NCI-H526 treated with DMSO at 0.1 percent for 48 hours (cell line): ENCODE measurements at regions not wholly inside any gene's neighbourhood (a gene's known extent, or its start where the extent isn't known, plus 50 kb on each side); places are given as distances from the start of the nearest gene placed in this dataset.
"Not testable (repeated sequence)": the region's sequence is repeated elsewhere in the genome, so short reads cannot be mapped to it uniquely, and the experiment has no call there.

Source experiments
- DNase-seq: peaks from one replicate; lab custom pipeline; 2025; lab: John Stamatoyannopoulos, UW

DNA sequence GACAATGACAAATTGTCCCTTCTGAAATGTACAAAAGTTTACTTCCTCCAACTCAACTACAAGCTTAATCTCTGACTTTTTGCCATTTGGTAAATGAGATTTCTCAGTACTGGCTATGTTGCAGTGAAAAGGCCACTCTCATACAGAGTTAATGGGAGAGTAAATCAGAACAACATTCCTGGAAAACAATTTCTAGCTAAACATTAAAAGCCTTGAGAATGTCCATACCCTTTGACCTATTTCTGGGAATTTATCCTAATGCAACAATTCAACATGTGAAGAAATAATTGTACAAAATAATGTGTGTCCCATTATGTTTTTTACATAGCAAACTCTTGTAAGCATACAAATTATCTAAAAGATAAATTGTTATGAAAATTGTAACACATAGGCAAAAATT, 56.3 kb upstream of the SPEF2 start:
- no peak for DNase-seq

DNA sequence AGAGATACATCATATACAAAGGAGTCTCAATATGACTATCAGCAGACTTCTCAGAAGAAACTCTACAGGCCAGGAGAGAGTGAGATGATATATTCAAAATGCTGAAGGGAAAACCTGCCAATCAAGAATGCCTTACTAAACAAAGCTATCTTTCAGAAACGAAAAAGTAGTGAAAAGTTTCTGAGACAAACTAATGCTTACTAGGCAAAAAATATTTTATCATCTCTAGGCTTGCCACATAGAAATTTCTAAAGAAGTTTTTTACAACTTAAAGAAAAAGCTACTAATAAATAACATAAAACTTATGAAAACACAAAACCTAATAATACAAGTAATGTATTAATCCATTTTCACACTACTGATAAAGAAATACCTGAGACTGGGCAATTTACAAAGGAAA, 59.9 kb upstream of the SPEF2 start:
- no peak for DNase-seq

DNA sequence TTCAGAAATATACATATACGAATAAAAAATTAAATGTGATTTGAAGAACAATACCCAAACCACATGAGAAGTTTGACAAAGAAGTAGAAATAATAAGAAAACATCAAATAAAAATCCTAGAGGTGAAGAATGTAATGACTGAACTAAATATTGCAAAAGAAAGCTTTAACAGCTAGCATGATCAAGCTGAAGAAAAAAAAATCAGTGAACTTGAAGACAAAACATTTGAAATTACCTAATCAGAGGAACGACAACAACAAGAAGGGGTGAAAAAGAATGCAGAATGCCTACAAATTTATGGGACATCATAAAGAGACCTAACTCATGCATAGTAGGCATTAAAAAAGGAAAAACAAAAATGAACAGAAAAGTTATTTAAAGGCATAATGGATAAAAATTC, 60.5 kb upstream of the SPEF2 start:
- no peak for DNase-seq

DNA sequence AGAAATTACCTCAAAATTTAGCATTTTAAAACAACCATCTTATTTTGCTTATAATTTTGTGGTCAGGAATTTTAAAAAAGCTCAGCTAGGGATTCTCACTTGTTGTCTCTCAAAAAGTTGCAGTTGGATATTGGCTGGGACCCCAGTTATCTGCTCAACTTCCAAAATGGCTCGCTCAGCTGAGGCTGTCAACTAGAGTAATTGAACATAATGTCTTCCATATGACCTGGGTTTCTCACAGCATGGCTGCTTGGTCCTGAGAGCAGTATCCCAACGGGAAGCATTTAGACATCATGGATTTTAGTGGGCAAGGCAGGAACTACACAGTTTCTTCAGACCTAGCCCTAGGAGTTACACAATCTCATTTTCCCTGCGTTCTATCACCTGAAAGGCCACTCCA, 63.6 kb upstream of the SPEF2 start:
- no peak for DNase-seq

DNA sequence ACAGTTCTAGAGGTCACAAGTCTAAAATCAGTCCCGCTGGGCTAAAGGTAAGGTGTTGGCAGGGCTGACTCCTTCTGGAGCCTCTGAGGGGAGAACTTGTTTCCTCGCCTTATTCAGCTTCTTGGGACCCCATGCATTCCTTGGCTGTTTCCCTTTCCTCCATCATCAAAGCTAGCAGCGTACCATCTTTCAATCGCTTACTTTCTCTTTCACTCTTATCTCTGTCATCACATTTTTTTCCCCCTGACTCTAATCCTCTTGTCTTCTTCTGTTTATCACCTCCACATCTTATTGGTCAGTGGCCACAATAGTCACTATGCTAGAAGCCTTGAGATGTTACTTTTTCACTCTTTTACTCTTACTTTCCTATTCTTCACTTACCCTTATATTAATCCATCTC, 72.5 kb upstream of the SPEF2 start:
- DNase-seq = no peak

DNA sequence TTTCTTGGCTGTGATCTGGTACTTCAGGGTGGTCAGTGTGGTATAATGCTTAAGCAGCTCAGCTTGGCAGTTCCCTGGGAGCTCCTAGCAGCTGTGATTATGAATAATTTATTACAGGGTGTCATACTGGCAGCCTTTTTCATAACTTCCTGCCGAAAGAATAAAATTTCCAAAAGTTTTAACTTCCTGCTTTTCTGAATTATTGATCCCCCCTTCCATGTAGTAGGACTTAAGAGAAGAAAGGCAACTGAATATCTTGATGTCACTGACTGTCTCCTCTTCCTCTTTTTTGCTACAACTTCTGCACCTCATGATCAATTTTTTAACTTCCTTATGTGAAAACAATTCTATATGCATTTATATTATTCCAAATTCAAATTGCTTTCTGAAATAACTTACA, 74.3 kb upstream of the SPEF2 start:
- DNase-seq = no peak

DNA sequence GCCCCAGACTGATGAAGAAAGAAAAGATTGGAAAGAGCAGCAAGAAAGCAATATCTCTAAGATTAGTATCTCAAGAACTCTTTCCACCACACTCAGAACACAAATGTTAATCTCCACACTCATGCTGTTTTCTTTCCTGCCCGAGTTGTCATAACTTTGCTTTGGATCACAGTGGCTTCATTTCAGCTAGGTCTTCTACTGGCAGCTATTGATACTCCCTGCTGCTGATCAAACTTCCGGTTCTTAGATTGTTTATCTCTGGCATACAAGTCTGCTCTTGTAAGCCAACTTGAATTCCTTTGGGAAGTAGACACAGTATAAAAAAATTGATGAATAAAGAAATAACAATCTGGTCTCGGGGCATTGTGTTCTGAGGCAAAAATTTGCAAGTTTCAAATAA, 77.7 kb upstream of the SPEF2 start:
- no peak for DNase-seq

DNA sequence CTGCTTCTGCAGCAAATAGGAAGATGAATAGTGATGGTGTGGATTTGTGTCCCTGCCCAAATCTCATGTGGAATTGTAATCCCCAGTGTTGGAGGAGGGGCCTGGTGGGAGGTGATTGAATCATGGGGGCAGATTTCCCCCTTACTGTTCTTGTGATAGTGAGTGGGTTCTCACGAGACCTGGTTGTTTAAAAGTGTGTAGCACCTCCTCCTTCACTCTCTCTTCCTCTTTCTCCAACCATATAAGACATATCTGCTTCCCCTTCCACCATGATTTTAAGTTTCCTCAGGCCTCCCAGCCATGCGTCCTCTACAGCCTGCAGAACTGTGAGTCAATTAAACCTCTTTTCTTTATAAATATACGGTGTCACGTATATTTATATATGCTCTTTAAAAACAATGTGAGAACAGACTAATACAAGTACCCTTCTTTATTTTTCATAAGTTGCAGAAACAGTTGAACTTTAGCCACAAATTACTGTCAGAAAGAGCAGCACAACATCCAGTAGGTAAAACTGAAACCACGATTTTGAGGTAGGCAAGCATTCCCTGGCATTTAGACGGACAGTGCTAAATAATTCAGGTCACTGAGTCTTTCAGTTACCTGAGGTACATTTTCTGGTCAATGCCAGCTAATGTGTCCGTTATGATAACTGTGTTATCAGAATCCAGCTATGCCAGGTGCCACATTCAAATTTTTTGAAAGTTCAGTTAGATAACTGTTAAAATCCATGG, 79.3 kb upstream of the SPEF2 start:
- no peak for DNase-seq

DNA sequence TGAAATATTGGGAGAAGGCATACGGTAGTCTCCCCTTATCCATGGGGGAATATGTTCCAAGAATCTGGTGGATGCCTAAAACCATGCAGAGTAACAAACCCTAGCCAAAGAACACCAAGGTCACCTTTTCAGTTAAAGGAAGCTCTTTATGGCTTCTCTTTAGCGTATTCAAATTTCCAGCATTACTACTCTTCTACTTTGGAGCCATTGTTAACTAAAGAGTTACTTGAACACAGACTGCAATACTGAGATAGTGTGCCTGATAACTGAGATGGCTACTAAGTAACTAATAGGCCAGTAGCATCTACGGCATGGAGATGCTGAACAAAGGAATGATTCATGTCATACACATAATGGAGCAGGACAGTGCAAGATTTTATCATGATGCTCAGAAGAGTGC, 84.5 kb upstream of the SPEF2 start:
- no peak for DNase-seq

DNA sequence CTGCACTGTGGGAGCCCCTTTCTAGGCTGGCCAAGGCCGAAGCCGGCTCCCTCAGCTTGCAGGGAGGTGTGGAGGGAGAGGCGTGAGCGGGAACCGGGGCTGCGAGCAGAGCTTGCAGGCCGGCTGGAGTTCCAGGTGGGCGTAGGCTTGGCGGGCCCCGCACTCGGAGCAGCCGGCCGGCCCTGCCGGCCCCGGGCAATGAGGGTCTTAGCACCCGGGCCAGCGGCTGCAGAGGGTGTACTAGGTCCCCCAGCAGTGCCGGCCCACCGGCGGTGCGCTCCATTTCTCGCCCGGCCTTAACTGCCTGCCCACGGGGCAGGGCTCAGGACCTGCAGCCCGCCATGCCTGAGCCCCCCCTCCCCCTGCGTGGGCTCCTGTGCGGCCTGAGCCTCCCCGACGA, 86.1 kb upstream of the SPEF2 start:
- not testable (repeated sequence) for DNase-seq

DNA sequence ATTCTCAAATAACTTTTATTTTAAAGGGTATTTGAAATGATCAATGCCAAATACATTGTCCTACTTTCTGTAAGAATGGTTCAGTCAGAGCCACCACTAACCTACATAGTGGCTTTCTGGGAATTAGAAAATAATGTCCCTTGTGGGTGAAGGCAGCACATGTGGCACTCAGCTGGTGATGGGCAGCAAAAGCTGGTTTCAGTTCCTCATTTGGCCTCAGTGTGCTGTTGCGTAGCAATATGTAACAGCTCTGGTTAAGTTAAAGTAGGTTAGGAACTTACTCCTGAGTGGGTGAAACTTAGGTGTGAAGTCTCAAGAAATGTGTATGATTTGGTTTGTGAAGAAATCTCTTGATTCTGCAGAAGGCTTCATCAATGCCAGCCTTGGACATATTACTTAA, 99.6 kb upstream of the SPEF2 start:
- no peak for DNase-seq

DNA sequence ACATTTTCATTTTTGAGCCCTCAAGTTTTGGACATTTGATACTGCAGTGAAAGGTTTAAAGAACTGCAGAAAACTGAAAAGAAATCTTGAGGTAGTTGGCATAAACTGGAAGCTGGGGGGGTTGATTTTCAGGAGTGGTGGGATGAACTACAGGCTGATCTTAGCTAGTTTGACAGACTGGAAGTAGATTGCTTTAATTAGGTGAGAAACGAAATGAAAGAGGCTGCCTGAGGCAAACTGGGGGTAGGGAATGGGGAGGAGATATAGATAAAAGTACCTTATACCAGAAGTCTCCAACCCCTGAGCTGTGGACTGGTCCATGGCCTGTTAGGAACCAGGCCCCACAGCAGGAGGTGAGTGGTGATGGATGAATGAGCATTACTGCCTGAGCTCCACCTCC, 101.4 kb upstream of the SPEF2 start:
- no peak for DNase-seq

DNA sequence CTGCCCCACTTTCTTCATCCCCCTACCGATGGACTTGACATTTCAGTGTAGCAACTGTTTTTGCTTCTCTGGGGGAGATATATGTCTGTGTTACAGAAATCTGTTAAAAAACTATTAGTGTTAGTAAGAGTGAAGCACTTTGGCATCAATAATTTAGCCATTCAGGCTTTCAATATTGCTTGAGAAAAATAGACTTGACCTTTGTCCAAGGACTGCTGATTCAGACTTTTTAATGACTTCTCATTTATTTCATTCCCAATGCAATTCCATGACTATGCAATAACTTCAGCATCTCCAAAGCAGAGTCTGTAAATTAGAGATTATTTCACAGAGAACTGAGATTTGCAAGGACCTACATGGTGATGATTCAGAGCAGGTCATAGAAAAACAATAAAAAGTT, 104.1 kb upstream of the SPEF2 start:
- DNase-seq = no peak

DNA sequence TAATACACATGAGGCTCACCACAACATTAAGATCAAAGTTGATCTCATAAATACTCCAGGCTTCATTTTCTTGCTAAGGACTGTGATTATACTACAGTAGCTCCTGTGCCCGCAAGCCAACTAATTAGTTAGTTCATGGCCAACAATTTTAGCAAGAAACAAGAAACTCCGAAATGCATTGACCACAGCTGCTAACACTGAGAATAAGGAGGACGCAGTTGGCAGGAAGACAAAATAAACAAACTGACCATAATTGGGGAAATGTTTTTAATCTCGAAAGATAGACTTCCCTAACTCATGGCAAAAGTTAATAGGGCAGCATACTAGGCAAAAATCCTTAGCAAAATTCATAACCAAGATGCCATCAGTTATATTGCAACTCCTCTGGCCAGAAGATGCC, 115.5 kb upstream of the SPEF2 start:
- no peak for DNase-seq

DNA sequence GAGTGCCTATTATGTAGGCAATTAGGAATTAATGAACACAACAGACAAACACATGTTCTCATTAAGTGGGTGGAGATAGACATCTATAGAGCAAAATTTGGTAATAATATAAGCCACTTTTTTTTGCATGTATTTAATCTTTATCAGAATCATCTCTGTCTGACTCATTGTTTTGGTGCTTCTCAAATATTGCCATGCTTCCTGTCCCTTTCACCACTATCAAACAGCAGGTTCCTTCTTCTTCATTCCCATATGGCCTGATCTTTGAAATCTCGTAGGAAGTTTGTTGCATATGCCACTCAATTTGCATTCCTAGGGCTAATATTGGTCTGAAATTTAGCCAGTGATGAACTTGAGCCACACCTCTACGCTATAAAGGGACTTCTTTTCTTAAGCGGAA, 128.9 kb upstream of the SPEF2 start:
- no peak for DNase-seq

DNA sequence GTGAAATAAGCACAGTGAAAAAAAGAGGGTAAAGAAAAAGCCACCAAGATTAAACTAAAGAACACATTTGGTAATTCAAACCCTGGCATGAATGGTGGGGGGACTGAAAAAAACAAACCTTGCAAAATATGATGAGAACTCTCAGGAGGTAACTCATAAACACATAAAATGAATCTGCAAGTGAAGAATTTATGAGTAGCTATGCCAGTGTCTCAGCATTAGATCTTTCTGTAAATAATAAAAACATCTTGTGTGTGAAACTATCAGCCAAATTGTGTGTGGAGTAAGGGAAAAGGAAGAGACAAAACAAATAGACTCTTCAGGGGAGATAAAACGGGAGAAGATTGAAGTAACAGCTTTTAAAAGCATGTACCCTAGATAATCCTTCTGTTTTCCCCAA, 129.6 kb upstream of the SPEF2 start:
- no peak for DNase-seq

DNA sequence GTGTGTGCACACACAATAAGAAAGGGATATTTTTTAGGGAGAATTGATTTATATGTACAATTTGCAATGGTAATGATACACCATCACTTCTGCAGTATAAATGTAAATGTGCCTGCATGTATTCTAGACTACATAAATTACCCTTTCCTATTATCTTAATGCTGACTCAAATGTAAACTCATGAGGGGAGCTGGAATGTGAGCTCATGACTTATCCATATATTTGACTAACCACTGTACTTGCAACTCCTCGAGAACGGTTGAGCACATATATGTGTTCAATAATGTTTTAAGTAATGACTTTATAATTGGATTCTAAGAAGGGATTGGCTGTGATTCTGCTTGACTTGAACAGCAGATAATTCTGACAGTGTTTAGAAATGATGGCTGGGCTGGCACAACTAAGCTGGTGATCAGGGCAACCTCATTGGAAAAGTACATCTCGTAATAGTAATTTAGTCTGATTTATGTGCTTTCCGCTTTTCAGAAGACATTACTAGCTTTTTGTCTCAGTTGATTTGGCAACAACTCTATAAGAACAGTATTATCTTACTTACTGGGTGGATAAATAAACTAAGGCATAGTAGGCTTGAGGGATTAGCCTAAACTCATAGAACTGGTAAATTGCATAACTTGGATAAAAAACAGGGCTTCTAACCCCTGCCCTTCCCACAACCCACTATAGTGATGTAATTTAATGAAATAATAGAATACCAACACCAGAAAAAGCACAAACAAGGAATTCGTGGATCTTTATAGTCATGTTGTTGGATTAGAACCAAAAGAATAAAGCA, 130.2 kb upstream of the SPEF2 start:
- no peak for DNase-seq

DNA sequence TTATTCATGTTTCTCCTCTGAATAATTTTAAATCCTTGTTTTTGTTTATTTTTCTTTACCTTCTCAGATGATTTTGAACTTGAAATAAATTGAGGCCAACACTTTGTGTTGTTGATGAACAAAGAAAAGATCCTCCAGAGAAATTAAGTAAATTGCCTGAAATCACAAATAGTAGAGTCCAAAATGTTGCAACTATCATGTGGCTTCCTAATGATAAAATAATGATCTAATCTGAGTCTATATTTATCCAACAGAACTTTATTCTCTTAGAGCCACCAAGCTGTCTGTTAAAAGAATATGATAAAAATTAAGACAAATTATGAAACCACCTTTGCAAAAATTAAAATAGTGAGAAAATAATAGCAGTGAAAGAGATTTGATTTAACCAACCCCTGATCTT, 132.2 kb upstream of the SPEF2 start:
- no peak for DNase-seq

DNA sequence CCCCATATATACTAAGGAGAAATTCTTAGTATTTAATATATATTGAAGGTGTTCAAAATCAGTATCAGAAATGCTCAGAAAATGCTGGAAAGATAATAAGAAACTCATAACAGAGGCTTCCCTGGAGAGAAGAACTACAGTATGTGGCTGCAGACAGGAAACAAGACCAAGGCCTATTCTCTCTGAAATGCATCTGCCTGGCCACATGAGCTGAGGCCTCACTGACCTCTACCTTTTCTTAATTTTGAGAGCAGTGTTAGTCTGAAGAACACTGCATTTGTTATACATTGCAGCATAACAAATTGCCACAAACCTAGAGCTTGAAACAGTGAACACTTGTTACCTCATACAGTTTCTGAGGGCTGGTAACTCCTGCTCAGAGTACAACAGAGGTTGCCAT, 133.4 kb upstream of the SPEF2 start:
- DNase-seq = no peak

DNA sequence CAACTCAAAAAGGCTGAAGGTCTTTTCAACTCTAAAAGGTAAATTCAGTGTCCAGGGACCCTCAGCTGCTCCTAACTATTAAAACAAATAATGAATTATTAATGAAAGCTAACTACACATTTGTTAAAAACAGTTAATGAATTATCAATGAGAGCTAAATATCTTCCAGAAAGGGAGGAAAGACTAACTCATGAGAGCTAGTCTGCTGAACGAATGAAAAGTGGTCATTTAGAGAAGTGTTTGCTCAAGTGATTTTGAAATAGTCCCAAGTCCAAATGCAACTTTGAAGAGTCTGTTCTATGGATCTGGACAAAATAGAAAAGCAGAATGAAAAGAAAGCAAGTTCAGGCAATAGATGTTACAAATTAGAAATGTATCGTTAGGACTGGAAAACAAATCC, 133.9 kb upstream of the SPEF2 start:
- DNase-seq = no peak

DNA sequence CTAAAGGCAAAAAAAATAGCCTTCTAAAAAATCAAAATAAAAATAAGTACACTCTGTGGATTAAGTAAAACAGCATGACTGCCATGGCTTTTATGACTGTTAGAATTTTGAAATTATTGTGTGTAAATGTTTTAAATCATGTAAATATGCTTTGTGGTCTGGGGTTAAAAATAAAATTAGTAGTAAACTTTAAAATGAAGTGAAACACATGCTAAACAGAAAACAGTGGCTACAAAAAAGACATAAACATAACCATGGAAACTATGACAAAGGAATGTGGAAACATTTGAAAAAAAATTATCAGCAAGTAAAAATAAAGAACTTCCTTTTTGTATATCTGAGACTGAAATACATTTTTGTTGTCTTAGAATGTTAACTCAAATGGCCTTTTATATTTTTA, 134.5 kb upstream of the SPEF2 start:
- no peak for DNase-seq

DNA sequence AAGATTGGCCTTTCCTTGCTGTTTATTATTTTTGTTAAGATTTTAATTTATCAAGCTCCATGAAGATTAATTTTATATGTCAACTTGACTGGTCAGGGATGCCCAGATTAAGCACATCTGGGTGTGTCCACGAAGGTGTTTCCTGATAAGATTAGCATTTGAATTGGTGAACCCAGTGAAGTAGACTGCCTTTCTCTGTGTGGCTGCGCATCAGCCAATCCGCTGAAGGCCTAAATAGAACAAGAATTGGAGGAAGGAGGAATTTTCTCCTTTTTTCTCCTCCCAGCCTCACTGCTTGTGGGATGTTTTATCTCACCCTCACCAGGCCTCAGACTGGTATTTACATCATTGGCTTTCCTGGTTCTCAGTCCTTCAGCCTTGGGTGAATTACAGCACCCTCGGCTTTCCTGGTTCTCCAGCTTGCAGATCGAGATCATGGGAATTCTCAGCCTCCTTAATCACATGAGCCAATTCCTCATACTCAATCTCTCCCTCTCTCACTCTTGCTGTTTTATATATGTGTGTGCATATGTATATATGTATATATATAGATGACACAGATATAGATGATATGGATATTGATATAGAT, 135.4 kb upstream of the SPEF2 start:
- DNase-seq = no peak

DNA sequence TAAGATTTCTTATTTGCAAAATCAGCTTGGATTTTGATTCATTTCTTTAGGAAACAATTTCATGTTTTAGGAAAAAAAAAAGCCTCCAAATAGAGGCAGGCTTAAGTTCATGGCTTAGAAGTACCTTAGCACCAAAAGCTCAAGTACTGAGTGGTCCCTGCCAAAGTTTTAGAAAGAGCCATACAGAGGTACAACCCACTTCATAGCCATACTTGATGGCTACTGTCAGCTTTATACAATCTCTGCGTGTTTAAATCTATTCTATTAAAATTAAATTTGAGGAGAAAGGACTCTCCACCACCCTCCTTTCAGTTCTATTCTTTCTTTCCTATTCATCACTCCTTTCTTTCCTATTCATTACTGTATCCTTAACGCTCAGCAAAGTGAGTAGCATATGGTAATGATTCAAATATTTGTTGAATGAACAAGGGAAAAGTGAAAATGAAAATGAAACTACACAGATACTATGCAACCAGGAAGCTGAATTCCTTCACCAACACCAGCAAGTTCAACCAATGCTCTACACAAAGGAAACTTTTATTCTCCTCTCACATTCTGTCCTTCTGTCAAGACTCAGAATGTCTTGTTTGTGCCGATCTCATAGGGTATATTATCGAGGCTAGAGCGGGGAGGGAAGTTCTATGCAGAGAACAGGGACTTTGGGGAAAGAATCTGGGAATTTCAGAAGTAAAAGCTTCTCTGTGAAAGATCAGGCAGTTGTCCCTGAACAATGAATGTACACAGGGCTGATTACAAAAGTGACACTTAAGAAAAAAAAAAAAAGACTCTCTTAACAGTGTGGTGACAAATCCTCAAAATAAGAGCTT, 138.6 kb upstream of the SPEF2 start:
- no peak for DNase-seq
